ENCODE measurements at regions not wholly inside any gene's neighbourhood (a gene's known extent, or its start where the extent isn't known, plus 50 kb on each side); places are given as distances from the start of the nearest gene placed in this dataset.

DNA sequence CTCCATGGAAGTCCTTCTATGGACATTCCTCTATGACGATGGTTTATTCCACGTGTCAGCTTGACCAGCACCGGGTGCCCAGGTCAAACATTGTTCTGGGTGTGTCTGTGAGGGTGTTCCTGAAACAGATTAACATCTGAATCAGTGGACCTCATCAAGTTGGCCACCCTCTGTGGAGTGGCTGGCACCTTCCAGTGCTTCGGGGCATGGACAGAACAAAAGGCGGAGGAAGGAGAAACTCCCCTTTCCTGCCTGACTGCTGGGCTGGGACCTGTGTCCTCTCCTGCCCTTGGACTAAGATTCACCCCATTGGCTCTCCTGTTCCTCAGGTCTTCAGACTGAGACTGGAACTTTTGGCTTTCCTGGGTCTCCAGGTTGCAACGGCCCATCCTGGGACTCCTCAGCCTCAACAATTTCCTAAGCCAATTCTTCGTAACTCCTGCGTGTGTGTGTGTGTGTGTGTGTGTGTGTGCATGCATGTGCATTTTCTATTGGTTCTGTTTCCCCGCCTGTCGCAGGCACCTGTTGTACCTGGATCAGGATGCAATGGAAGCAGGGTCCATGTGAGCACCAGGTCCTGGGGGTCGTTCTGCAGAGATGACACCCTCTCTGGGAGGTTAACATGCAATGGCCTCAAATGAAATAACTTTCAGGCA, 357.2 kb upstream of the SALL3 start:
- Histone ChIP-seq H3K9me3 (peaks cover 0 to 5% (median 0%) of the 10 kb centered on the region in 12 donors), H3K36me3 (no peaks in the 10 kb centered on the region), H3K27me3 (peaks cover 0 to 34% (median 0%) of the 10 kb centered on the region in 9 donors), H3K27ac (no peak overlapping the region), H3K4me1 (peaks cover 0 to 9% (median 0%) of the 10 kb centered on the region in 12 donors), H3K4me3 (no peak overlapping the region)
- no peak for DNase-seq
- ATAC-seq: no peak
- 81 to 91% (median 88%) methylated on average over 11 of the region's 11 CpGs for WGBS, 4 donors
- intact Hi-C loops (cut with DNase I): no loop called here
- TF ChIP-seq POLR2A (IDR thresholded peaks at IDR 0.05) (no peak), CTCF (IDR thresholded peaks at IDR 0.05) (no peak)

DNA sequence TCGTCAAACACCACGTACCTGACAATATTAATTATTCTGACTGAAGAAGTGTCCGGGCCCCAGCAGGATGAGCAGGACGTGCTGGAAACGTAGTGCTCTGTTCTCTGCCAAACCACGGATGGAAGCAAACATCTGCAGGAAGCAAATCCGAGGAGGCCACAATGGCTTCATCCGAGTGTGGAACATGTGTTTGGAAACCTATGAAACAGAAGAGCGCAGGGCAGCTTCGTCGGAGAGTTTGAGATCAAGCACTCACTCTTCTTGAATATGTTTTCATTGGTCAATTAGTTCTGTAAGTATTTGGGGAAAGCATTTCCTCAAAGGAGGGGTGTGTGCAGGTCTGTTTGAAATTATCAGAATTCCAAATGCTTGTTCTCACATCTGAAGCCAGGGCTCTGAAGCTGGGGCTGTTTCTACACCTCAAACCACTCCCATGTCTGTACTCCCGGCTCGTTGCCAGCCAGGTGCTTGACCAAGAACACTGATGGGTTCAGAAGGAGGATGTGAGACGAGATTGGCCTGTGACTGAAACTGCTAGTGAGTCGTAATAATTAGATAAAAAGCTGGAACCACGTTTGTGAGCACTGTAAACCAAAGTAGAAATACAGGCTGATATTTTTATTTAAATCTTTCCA, 356.6 kb upstream of the SALL3 start:
- TF ChIP-seq POLR2A (IDR thresholded peaks at IDR 0.05): no peak
- TF ChIP-seq CTCF (IDR thresholded peaks at IDR 0.05): no peak
- no peaks in the 10 kb centered on the region for H3K9me3 ChIP-seq
- no peak for DNase-seq
- H3K27ac ChIP-seq: no peak overlapping the region
- peaks cover 0 to 37% (median 4%) of the 10 kb centered on the region in 9 donors for H3K27me3 ChIP-seq
- 69 to 76% (median 71%) methylated on average over 16 of the region's 16 CpGs for WGBS, 4 donors
- H3K4me3 ChIP-seq: no peak overlapping the region
- ATAC-seq: no peak
- H3K36me3 ChIP-seq: no peaks in the 10 kb centered on the region
- intact Hi-C loops (cut with DNase I): no loop called here
- H3K4me1 ChIP-seq: peaks cover 0 to 9% (median 0%) of the 10 kb centered on the region in 12 donors

GRCh38 chr18:78624646-78625279, 354.9 kb upstream of the SALL3 start:
- DNase-seq (no peak), ATAC-seq (no peak)
- Histone ChIP-seq H3K36me3 (no peaks in the 10 kb centered on the region), H3K27ac (no peak overlapping the region), H3K4me1 (peaks cover 0 to 9% (median 0%) of the 10 kb centered on the region in 12 donors), H3K9me3 (peaks cover 0 to 3% (median 0%) of the 10 kb centered on the region in 12 donors), H3K4me3 (no peak overlapping the region), H3K27me3 (peaks cover 0 to 37% (median 5%) of the 10 kb centered on the region in 9 donors)
- intact Hi-C loops (cut with DNase I): no loop called here
- WGBS, 4 donors: 33 to 48% (median 37%) methylated on average over 16 of the region's 16 CpGs
- no peak for TF ChIP-seq POLR2A (IDR thresholded peaks at IDR 0.05)
- TF ChIP-seq CTCF (IDR thresholded peaks at IDR 0.05): no peak

DNA sequence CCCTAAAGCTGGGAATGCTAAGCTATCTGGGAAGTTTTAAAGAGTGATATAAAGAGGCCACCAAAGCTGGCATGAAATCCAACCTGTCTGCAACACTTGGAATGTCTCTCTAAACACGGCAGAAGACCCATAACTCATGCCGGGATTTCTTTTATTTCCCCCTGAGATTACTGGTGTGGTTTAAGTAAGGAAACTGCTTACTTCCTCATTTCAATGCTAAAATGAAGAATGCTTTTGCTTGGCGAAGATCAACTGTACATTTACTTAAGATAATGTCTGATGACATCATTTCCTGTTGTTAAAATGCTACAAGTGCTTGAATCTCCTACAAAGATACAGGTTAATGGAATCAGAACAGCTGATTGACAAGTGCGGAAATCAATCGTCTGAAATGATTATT, 353.8 kb upstream of the SALL3 start:
- Histone ChIP-seq H3K27me3 (peaks cover 0 to 26% (median 5%) of the 10 kb centered on the region in 9 donors), H3K4me1 (peaks cover 0 to 9% (median 0%) of the 10 kb centered on the region in 12 donors), H3K4me3 (no peak overlapping the region), H3K9me3 (peaks cover 0 to 9% (median 0%) of the 10 kb centered on the region in 12 donors), H3K36me3 (no peaks in the 10 kb centered on the region), H3K27ac (no peak overlapping the region)
- DNase-seq (no peak), ATAC-seq (no peak)
- TF ChIP-seq POLR2A (IDR thresholded peaks at IDR 0.05): no peak
- TF ChIP-seq CTCF (IDR thresholded peaks at IDR 0.05): no peak
- WGBS, 4 donors: 42 to 48% (median 44%) methylated on average over 5 of the region's 5 CpGs
- intact Hi-C loops (cut with DNase I): no loop called here

Data from heart left ventricle (tissue), 16 donors.